ENCODE measurements at regions not wholly inside any gene's neighbourhood (a gene's known extent, or its start where the extent isn't known, plus 50 kb on each side); places are given as distances from the start of the nearest gene placed in this dataset.

DNA sequence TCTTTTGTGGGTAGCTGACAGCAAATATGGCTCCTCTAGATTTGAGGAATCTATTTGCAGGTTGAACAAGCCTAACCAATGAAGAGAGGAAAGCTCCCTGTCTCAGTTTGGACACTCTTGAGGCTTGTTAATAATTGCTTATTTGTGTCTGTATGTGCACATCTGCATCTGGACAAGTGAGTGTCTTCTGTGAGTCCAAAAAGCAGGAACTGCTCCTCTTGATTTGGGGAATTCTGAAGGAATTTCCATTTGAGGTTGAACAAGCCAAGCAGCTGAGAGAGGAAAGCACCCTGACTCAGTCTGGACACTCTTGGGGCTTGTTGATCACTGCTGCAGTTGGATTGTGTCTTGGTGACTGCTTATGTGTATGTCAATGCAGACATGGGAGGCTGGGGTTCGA, 211.6 kb downstream of the DTWD2 start:
- no peak for TF ChIP-seq JUND (IDR thresholded peaks at IDR 0.05; ENCODE audit: low read depth, low read length)
- no peak for TF ChIP-seq EP300 (IDR thresholded peaks at IDR 0.05; ENCODE audit: borderline replicate concordance in 1 of 2, control insufficient read depth in 1 of 2, low read depth in 2 of 2, low read length in 2 of 2)
- no peak for TF ChIP-seq CREM (IDR thresholded peaks at IDR 0.05; ENCODE audit: low read depth)
- TF ChIP-seq RAD21 (IDR thresholded peaks at IDR 0.05; ENCODE audit: insufficient read depth, low read depth, low read length) = no peak
- no peak for TF ChIP-seq POLR2A (IDR thresholded peaks at IDR 0.05; ENCODE audit: low read depth, low read length)
- no peak for TF ChIP-seq SUZ12 (IDR thresholded peaks at IDR 0.05; ENCODE audit: unreplicated experiment)

All from GM12878 (cell line).